Fibroblast of skin of left biceps (primary cell): ENCODE measurements at regions not wholly inside any gene's neighbourhood (a gene's known extent, or its start where the extent isn't known, plus 50 kb on each side); places are given as distances from the start of the nearest gene placed in this dataset.
"Not testable (repeated sequence)": the region's sequence is repeated elsewhere in the genome, so short reads cannot be mapped to it uniquely, and the experiment has no call there.

Experiments used
- DNase-seq, 2 experiments: peaks; one replicate each; pipeline ENCODE4 v3.0.0-alpha.2; 2013; ENCODE audit warnings: low read depth in 2 of 2

- no peak for DNase-seq
Measured at GRCh38 chr3:193801097-193801496, 208.1 kb downstream of the OPA1 start.

DNA sequence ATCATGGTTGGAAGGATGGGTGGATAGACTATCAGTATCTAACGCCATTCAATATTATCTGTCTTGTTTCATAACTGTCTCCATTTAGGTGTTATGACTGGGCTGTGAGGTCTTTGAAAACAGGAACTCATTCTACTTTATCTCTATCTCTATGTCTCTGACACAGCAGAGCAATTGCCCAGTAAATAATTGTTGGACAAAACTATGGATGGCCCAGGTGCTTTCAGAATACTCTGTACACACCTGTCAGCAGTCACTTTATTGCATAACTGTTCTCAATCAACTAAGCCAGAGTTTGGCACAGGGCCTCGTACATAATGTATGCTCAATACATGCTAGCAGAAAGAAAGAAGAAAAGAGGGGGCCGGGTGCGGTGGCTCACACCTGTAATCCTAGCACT lies 210.3 kb downstream of the OPA1 start:
- DNase-seq: no peak

GRCh38 chr3:193805448-193805847 lies 212.4 kb downstream of the OPA1 start:
- DNase-seq: peak; percentile 82 to 83

GRCh38 chr3:193808317-193808716 lies 215.3 kb downstream of the OPA1 start:
- no peak for DNase-seq

- no peak for DNase-seq
Measured at GRCh38 chr3:193809106-193809505, 216.1 kb downstream of the OPA1 start.

GRCh38 chr3:193812078-193812725 lies 219.2 kb downstream of the OPA1 start:
- DNase-seq: no peak

- no peak for DNase-seq
Measured at GRCh38 chr3:193812791-193813500, 219.9 kb downstream of the OPA1 start.

DNA sequence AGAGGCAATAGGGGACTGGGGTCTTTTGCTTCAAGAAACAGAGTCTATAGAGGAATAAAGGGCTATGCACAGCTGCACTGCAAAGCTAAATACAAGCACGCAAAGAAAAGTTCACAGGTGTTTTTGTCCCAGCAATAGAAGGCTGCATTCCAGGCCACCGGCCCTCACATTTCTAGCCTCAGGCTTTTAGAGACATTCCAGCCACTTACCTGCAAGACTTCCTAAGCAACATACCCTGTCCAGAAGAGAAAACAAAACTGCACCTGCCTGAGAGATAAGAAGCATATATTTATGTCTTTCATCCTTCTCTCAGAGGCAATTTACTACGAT lies 220.5 kb downstream of the OPA1 start:
- no peak for DNase-seq

- no peak for DNase-seq
Measured at GRCh38 chr3:193814166-193814892, 221.3 kb downstream of the OPA1 start.

GRCh38 chr3:193815246-193816027 lies 222.4 kb downstream of the OPA1 start:
- no peak for DNase-seq

GRCh38 chr3:193816028-193816395 lies 223.0 kb downstream of the OPA1 start:
- no peak for DNase-seq

- no peak for DNase-seq
Measured at GRCh38 chr3:193816656-193817311, 223.8 kb downstream of the OPA1 start.

DNA sequence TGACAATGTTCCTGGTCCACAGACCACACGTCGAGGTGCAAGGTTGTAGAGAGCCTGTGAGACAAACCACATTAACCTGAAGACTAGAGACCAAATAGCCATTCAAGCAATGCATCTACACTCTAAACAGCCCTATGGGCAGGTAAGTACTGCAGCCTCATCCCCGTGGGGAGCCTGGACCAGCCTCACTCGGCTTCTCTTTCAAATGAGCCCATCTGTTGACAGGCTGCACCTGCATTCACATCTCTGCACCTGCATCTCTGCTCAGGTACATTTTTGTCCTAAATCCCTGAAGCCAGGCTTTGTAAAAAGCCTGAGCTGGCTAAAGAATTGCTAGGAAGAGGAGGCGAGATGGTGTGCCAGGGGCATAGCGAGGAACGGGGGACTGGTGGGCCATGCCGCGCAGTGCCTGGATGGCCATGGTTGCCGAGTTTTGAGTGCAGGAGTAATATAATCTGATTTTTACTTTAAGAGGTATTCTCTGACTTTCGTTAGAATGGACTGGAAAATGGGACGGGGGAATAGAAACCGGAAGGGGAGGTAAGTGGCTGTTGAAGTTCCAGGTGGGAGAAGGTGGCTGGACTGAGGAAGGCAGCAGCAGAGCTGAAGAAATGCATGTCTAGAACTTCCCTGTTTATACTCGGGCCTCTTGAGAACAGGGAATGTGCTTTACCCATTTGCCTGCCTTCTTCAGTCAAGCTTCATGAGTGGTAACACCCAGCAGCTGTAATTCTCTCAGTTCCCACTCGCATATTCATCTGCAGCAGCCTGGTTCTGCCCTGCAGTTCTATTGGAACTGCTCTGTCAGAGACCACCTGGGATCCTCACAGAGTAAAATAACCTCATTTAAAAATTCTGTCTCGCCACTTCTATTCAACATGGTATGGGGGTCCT lies 226.4 kb downstream of the OPA1 start:
- no peak for DNase-seq

DNA sequence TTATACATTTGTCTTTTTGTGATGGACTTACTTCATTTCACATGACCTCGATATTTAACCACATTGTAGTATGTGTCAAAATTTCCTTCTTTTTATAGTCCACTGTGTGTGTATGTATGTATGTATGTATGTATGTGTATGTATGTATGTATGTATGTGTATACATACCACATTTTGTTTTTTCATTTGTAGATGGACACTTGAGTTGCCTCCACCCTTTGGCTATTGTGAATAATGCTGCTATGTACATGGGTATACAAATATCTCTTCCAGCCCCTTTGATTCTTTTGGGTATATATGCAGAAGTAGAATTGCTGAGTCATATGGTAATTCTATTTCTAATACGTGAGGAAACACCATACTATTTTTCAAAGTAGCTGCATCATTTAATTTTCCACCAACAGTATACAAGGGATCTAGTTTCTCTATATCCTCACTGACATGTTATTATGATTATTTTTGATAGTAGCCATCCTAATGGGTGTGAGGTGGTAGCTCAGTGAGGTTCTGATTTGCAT lies 228.2 kb downstream of the OPA1 start:
- no peak for DNase-seq

GRCh38 chr3:193822492-193823212 lies 229.6 kb downstream of the OPA1 start:
- peak; percentile 50 to 54 for DNase-seq

DNA sequence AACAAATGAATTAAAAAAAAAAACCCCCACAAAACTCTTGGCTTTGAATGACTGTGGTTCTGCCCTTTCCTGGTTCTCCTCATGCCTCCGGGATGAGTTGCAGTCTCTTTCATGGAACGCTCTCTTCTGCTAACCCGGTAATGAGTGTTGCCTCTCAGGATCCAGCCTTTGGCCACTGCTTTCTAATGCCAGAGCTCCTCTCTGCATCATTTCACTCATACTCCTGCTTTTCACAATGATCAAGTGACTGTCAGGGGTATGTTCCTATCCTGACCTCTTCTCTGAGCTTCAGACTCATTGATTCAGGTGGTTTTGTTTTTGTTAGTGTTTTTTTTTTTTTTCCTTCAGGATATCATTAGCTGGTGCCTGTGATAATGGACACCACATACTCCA lies 230.2 kb downstream of the OPA1 start:
- not testable (repeated sequence) for DNase-seq

DNA sequence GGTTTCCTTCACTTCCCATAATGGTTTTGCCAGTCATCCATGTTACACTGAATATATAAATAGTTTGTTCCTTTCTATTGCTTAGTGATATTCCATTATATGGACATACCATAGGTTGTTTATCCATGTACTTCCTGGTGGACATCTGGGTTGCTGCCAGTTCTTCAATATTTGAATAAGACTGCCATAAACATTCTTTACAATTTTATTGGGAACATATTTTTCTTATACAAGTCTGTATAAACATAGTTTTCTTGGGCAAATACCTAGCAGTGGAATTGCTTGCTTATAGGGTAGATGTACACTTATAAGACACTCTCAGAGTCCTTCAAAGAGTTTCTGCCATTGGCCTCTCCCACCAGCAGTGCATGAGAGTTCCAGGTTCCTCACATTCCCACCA lies 231.4 kb downstream of the OPA1 start:
- no peak for DNase-seq

- no peak for DNase-seq
Measured at GRCh38 chr3:193825617-193826016, 232.6 kb downstream of the OPA1 start.

- peak in 1 of 2 experiments; percentile 5 for DNase-seq
Measured at GRCh38 chr3:193826159-193826795, 233.3 kb downstream of the OPA1 start.
